ENCODE measurements at regions not wholly inside any gene's neighbourhood (a gene's known extent, or its start where the extent isn't known, plus 50 kb on each side); places are given as distances from the start of the nearest gene placed in this dataset.
"Not testable (repeated sequence)": the region's sequence is repeated elsewhere in the genome, so short reads cannot be mapped to it uniquely, and the experiment has no call there.

GRCh38 chr4:147293314-147293677, 187.6 kb upstream of the EDNRA start:
- DNase-seq (ENCODE audit: extremely low spot score, insufficient read length, low read depth); FAIRE-seq: not testable (repeated sequence)

- FAIRE-seq (no peak), DNase-seq (ENCODE audit: extremely low spot score, insufficient read length, low read depth) (no peak)
These were observed 181.7 kb upstream of the EDNRA start for GRCh38 chr4:147299205-147299604.

GRCh38 chr4:147303174-147303872, 177.6 kb upstream of the EDNRA start:
- FAIRE-seq (no peak), DNase-seq (ENCODE audit: extremely low spot score, insufficient read length, low read depth) (no peak)

DNA sequence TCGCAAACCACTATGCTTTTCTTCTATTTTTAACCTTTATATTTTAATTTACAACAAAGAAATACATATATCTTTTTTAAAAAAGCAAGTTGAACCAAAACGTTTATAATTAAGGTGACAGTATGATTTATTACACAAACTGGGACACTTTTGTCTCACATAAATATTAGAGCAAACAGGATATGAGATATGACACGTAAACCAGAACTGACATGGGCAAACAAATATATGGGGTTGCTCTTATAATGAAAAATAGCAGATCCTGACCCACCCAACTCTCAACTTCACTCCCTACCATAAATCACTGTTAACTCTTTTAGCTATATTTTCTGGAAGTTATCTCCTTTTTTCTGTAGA, 177.0 kb upstream of the EDNRA start:
- DNase-seq (ENCODE audit: extremely low spot score, insufficient read length, low read depth) (no peak), FAIRE-seq (no peak)

- DNase-seq (ENCODE audit: extremely low spot score, insufficient read length, low read depth) (no peak), FAIRE-seq (no peak)
These were observed 172.8 kb upstream of the EDNRA start for GRCh38 chr4:147307896-147308674.

- DNase-seq (ENCODE audit: extremely low spot score, insufficient read length, low read depth) (no peak), FAIRE-seq (no peak)
These were observed 171.5 kb upstream of the EDNRA start for GRCh38 chr4:147309434-147309833.

DNA sequence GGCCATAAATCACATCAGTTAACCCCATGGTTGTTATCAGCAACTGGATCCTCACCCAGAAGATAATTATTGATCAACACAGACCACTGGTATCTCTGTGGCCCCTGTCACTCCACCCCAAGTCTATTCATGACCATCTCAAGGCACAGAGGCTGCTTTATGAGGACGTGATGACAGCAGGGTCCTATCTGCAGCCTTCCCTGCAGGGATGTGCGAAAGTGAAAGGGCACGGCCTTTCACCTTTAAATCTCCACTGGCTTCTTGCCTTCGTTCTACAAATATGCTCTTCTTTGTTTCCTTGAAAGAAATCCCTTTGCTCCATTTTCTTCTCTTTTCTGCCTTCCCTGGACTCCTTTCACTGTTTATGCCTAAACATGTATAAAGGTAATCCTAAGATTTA, 170.6 kb upstream of the EDNRA start:
- FAIRE-seq (no peak), DNase-seq (ENCODE audit: extremely low spot score, insufficient read length, low read depth) (no peak)

DNA sequence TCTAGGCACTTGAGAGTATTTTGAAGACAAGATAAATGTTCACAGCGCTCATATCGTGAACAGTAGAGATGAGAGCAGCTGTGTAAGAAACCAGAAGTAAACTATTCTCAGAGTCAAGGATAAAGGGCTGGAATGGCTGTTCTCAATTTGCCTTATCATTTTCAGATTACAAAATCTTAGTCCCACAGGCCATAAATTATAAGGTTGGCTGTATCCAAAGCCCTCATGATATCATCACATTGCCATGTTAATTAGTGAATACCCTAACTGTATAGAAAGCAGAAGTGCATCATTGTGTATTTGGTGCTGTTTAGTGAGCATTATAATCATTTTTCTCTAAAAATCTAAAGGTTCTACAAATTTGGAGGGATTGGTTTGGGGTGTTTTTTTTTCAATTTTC, 168.9 kb upstream of the EDNRA start:
- no peak for FAIRE-seq
- DNase-seq (ENCODE audit: extremely low spot score, insufficient read length, low read depth): no peak

GRCh38 chr4:147312376-147313046, 168.4 kb upstream of the EDNRA start:
- DNase-seq (ENCODE audit: extremely low spot score, insufficient read length, low read depth): no peak
- no peak for FAIRE-seq

- DNase-seq (ENCODE audit: extremely low spot score, insufficient read length, low read depth): no peak
These were observed 167.8 kb upstream of the EDNRA start for GRCh38 chr4:147313108-147313507.

GRCh38 chr4:147318586-147318985, 162.3 kb upstream of the EDNRA start:
- DNase-seq (ENCODE audit: extremely low spot score, insufficient read length, low read depth) (no peak), FAIRE-seq (no peak)

More at GRCh38 chr4:147313108-147313507, 167.8 kb upstream of the EDNRA start:
- FAIRE-seq: no peak

DNA sequence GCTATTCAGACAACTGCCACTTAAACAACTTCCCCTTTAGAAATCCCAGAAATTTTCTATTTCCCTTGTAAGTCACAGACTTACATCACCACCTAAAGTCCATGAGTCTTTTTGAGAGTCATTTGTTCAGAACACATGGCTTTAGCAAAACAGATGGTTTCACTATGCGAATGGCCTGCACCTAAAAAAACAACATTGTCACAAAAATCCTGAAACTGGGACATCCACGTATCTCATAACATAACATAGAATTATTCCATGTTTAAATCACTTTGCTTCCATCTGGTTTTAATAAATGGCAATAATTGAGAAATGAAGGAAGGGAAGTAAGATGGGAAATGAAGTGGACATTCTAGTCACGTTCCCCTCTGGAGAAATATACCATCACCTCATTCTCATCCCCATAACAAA, 155.3 kb upstream of the EDNRA start:
- DNase-seq (ENCODE audit: extremely low spot score, insufficient read length, low read depth): no peak
- FAIRE-seq: no peak

- no peak for FAIRE-seq
- no peak for DNase-seq (ENCODE audit: extremely low spot score, insufficient read length, low read depth)
These were observed 154.3 kb upstream of the EDNRA start for GRCh38 chr4:147326591-147326990.

DNA sequence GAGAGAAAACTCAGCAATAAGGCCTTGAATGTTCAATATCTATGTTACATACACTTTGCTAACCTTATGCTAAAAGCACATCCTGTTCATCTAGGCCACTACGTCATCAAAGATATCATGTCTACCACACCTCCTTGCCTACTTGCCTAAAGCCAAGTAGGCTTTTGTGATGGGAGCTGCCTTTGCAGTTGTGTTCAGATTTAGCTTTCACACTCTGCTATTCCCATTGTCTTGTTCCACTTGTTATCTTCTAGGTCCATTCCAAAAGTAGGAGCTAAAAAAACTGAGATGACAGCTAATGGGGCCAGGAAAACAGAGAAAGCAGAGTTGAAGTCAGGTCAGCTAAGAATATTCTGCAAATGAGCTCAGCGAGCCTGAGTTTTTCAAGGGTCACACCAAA, 153.6 kb upstream of the EDNRA start:
- no peak for DNase-seq (ENCODE audit: extremely low spot score, insufficient read length, low read depth)
- no peak for FAIRE-seq

- FAIRE-seq (no peak), DNase-seq (ENCODE audit: extremely low spot score, insufficient read length, low read depth) (no peak)
These were observed 152.7 kb upstream of the EDNRA start for GRCh38 chr4:147328189-147328588.

- FAIRE-seq: no peak
These were observed 152.0 kb upstream of the EDNRA start for GRCh38 chr4:147328756-147329446.

DNA sequence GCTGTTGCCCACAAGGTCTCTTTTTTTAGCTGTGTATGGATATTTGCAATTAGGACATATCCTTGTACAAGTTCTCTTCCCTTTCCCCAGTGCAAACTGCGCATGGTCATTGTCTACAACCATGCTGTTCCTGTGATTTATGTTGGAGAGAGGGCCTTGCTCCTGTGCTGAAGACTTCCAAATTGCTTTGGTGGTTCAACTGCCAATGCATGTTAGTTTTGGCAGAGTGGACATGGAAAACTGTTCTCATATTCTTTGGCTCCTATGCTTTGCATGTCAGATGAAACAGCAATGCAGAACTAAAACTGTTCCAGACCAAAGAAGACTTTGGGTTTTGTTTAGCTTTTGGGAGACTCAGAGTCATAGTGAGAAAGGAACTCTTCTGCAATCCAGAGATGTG, 148.8 kb upstream of the EDNRA start:
- no peak for DNase-seq (ENCODE audit: extremely low spot score, insufficient read length, low read depth)
- no peak for FAIRE-seq

More at GRCh38 chr4:147328756-147329446, 152.0 kb upstream of the EDNRA start:
- DNase-seq (ENCODE audit: extremely low spot score, insufficient read length, low read depth): no peak

- no peak for DNase-seq (ENCODE audit: extremely low spot score, insufficient read length, low read depth)
- FAIRE-seq: no peak
These were observed 146.4 kb upstream of the EDNRA start for GRCh38 chr4:147334478-147334877.

- no peak for DNase-seq (ENCODE audit: extremely low spot score, insufficient read length, low read depth)
- no peak for FAIRE-seq
These were observed 145.7 kb upstream of the EDNRA start for GRCh38 chr4:147335183-147335582.

DNA sequence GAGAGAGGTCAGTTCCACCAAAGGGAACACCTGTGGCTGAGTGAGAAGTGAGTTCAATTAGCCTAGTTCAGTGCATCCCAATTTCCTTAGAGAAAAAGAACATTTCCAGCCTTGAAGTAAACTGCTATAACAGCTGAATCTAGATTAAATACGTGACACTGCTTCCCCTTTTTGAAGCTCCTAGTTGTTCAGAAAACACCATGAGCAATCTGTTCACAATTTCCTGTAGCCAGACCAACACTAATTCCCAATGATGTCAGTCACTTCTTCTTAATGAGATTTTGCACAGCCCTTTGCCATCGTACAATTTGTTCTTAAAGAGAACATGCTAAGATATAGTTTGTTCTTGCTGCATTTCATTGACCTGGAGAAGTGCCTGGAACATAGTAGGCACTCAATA, 144.6 kb upstream of the EDNRA start:
- no peak for FAIRE-seq
- no peak for DNase-seq (ENCODE audit: extremely low spot score, insufficient read length, low read depth)

GRCh38 chr4:147339100-147339499, 141.8 kb upstream of the EDNRA start:
- FAIRE-seq: no peak

More at GRCh38 chr4:147339100-147339499, 141.8 kb upstream of the EDNRA start:
- no peak for DNase-seq (ENCODE audit: extremely low spot score, insufficient read length, low read depth)
